ENCODE measurements at regions not wholly inside any gene's neighbourhood (a gene's known extent, or its start where the extent isn't known, plus 50 kb on each side); places are given as distances from the start of the nearest gene placed in this dataset.

DNA sequence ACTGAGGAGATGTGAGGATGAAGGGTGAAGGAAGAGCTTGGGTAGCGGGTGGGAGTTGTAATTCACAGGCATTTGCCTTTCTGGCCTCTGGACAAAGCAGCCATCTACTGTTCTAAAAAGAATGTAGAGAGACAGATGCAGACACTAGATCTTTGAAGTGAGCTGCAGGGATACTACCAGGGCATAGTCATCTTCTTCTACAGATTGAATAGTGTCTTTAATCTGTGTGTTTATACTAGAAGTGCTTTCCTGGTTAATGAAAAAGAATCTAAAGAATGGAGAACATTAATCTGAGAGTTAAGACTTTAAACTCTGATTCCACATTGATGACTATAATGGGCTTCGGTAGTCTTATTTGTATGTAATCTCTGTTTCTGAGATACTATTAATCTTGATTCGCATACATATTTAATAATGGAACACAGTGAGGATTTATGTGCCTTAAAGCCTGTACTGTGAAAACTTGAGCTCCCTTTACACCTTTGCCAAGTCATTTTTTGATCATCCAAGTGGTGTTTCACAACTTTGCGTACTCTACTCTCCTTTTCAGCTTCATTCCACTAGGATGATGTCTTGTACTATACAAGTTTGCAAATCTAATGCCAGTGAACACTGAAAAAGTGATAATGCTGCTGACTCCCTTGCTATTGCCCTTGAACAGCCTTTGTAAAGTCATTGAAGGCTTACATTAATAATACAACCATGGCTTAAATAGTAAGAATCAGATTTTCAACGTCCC, 2199.4 kb upstream of the PCDH20 start:
- POLR2A ChIA-PET (ENCODE audit: low non-redundant PET): no interaction called here
- TF ChIP-seq, protein P1, sequence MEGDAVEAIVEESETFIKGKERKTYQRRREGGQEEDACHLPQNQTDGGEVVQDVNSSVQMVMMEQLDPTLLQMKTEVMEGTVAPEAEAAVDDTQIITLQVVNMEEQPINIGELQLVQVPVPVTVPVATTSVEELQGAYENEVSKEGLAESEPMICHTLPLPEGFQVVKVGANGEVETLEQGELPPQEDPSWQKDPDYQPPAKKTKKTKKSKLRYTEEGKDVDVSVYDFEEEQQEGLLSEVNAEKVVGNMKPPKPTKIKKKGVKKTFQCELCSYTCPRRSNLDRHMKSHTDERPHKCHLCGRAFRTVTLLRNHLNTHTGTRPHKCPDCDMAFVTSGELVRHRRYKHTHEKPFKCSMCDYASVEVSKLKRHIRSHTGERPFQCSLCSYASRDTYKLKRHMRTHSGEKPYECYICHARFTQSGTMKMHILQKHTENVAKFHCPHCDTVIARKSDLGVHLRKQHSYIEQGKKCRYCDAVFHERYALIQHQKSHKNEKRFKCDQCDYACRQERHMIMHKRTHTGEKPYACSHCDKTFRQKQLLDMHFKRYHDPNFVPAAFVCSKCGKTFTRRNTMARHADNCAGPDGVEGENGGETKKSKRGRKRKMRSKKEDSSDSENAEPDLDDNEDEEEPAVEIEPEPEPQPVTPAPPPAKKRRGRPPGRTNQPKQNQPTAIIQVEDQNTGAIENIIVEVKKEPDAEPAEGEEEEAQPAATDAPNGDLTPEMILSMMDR (conservative IDR thresholded peaks at IDR 0.05; ENCODE audit: low read depth): no peak

DNA sequence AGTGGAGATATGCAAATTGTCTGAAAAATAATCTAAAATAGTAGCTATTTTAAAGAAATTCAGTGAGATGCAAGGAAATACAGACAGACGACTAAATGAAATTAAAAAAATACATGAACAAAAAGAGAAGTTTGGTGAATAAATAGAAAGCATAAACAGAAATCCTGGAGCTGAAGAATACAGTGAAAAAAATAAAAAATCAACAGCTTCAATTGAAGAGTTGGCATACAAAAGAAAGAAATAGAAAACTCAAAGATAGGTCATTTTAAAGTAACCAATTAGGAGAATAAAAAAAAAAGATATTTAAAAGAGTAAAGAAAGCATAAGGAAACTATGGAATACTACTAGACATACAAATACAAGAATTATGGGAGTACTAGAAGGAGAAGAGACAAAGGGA, 2191.5 kb upstream of the PCDH20 start:
- ChIA-PET POLR2A (ENCODE audit: low non-redundant PET) (no interaction called here), CTCF (no interaction called here)
- H3K27ac ChIP-seq: no peak overlapping the region
- DNase-seq (ENCODE audit: low spot score): no peak
- TF ChIP-seq, protein P1 (conservative IDR thresholded peaks at IDR 0.05; ENCODE audit: low read depth): no peak

More for the DNA sequence above, 2199.4 kb upstream of the PCDH20 start:
- no peak for DNase-seq (ENCODE audit: low spot score)
- CTCF ChIA-PET: no interaction called here
- H3K27ac ChIP-seq: no peak overlapping the region

DNA sequence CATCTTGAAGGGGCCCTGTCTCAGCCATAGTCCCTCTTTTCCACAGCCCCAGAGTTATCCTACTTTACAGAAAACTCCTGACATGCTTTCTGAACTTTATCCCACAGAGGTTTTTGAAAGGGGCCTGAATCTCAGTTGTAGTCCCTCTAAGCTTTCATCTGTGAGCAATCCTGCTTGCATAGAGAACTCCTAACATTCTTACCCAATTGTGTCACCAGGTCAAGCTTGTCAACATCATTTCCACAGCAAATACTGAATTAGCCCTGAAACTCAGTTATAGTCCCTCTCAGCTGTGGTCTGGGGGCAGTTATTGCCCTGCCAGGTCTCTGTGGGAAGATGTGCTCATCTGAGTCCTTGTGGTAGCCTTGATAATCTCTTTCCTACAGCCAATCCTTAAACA, 2190.3 kb upstream of the PCDH20 start:
- CTCF ChIA-PET: no interaction called here
- TF ChIP-seq, protein P1 (conservative IDR thresholded peaks at IDR 0.05; ENCODE audit: low read depth): no peak
- H3K27ac ChIP-seq: no peak overlapping the region
- POLR2A ChIA-PET (ENCODE audit: low non-redundant PET): no interaction called here
- no peak for DNase-seq (ENCODE audit: low spot score)

DNA sequence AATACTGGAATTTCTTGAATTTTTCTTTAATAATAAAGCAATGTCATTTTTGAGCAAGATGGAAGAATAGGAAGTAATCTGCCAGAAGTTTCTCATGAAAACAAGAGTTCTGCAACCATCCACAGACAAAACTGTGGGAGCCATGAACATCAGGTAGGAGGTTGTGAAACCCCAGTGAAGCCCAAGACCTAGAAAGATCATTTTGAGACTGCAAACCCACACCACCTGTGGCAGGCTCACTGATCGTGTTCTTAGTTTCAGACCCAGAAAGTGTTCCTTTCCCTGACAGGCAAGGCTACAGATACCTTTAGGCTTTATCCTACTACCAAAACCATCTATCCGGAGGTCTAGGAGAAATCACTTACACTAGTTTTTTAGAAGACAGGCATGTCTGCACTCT, 2189.8 kb upstream of the PCDH20 start:
- TF ChIP-seq, protein P1 (conservative IDR thresholded peaks at IDR 0.05; ENCODE audit: low read depth): no peak
- no peak overlapping the region for H3K27ac ChIP-seq
- ChIA-PET POLR2A (ENCODE audit: low non-redundant PET) (no interaction called here), CTCF (no interaction called here)
- no peak for DNase-seq (ENCODE audit: low spot score)

DNA sequence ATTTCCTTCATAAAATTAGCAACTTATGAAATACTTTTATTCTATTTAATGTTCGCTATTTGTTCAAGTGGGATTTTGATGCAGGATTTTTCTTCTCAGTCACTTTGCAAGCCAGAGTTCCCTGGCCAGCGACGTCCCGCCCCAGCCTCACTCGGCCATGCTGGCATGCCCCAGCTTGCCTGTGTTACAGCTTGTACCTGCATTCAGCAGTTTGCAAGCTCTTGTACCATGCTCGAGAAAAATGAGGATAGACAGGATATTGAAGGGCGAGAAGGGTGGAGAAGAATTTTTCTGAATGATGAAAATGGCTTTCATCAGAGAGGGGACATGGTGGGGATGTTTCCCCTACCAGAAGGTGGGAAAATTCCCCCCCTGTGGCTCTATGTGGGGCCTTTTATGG, 2180.2 kb upstream of the PCDH20 start:
- TF ChIP-seq, protein P1 (conservative IDR thresholded peaks at IDR 0.05; ENCODE audit: low read depth): no peak
- no peak overlapping the region for H3K27ac ChIP-seq
- POLR2A ChIA-PET (ENCODE audit: low non-redundant PET): no interaction called here
- CTCF ChIA-PET: interaction anchor here (0.5 kb wide), 1 partner anchor 494 kb away, joined by 3 read pairs; no protein-coding TSS in a partner anchor
- no peak for DNase-seq (ENCODE audit: low spot score)

- TF ChIP-seq, protein P1 (conservative IDR thresholded peaks at IDR 0.05; ENCODE audit: low read depth): no peak
- CTCF ChIA-PET: interaction anchor here (0.5 kb wide), 1 partner anchor 819 kb away, joined by 5 read pairs; no protein-coding TSS in a partner anchor
- POLR2A ChIA-PET (ENCODE audit: low non-redundant PET): no interaction called here
- H3K27ac ChIP-seq: no peak overlapping the region
- no peak for DNase-seq (ENCODE audit: low spot score)
Measured at GRCh38 chr13:63586467-63586866, 2170.8 kb upstream of the PCDH20 start.
